Astrocyte of the cerebellum (primary cell): ENCODE measurements at regions not wholly inside any gene's neighbourhood (a gene's known extent, or its start where the extent isn't known, plus 50 kb on each side); places are given as distances from the start of the nearest gene placed in this dataset.
"Not testable (repeated sequence)": the region's sequence is repeated elsewhere in the genome, so short reads cannot be mapped to it uniquely, and the experiment has no call there.

Experiments used
- DNase-seq: peaks from one replicate; pipeline ENCODE4 v3.0.0-alpha.2; 2011; ENCODE audit warnings: low read depth
- H3K4me3 ChIP-seq: 2 replicates; pipeline ENCODE4 v1.5.1; 2011; ENCODE audit warnings: mild to moderate bottlenecking, low read depth, low read length, moderate library complexity
- in situ Hi-C: cut with HindIII; loops from 2 replicates; pipeline ENCODE4 v1.10.0; 2017; ENCODE audit warnings: low sequenced_read_pairs
- TF ChIP-seq, protein P1 (sequence below): IDR thresholded peaks from 2 replicates; pipeline ENCODE4 v1.5.1; 2012; ENCODE audit warnings: low read length, low read depth, moderate library complexity, mild to moderate bottlenecking; ENCODE audit errors: missing control alignments

DNA sequence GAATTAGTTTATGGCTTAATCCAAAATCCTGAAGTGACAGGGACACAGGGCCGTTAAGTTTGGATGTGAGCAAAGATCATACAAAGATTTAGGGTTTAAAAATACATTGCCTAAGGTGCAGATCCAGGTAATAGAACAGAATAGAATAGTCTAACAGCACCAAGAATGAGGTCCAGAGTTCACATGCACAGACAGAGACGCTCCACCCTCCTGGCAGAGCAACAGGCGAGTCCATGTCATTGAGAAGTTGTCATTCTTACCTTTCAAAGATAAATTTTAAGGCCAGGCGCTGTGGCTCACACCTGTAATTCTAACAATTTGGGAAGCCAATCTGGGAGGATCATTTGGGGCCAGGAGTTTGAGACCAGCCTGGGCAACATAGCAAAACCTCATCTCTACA is 209.1 kb upstream of the AUTS2 start:
- DNase-seq, result no peak
- in situ Hi-C loops, result no loop called here
- TF ChIP-seq, protein P1, sequence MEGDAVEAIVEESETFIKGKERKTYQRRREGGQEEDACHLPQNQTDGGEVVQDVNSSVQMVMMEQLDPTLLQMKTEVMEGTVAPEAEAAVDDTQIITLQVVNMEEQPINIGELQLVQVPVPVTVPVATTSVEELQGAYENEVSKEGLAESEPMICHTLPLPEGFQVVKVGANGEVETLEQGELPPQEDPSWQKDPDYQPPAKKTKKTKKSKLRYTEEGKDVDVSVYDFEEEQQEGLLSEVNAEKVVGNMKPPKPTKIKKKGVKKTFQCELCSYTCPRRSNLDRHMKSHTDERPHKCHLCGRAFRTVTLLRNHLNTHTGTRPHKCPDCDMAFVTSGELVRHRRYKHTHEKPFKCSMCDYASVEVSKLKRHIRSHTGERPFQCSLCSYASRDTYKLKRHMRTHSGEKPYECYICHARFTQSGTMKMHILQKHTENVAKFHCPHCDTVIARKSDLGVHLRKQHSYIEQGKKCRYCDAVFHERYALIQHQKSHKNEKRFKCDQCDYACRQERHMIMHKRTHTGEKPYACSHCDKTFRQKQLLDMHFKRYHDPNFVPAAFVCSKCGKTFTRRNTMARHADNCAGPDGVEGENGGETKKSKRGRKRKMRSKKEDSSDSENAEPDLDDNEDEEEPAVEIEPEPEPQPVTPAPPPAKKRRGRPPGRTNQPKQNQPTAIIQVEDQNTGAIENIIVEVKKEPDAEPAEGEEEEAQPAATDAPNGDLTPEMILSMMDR, result no peak
- no peak overlapping the region for H3K4me3 ChIP-seq

- in situ Hi-C loops, H3K4me3 ChIP-seq, DNase-seq: not testable (repeated sequence)
Observed at GRCh38 chr7:69393912-69394311, 204.4 kb upstream of the AUTS2 start.

GRCh38 chr7:69395061-69395714 is 203.1 kb upstream of the AUTS2 start:
- DNase-seq, result peak; percentile 99
- H3K4me3 ChIP-seq, result no peak overlapping the region
- TF ChIP-seq, protein P1, result no peak
- in situ Hi-C loops, result no loop called here

GRCh38 chr7:69398986-69399385 is 199.3 kb upstream of the AUTS2 start:
- in situ Hi-C loops, result no loop called here
- DNase-seq, result no peak
- TF ChIP-seq, protein P1, result no peak
- no peak overlapping the region for H3K4me3 ChIP-seq

DNA sequence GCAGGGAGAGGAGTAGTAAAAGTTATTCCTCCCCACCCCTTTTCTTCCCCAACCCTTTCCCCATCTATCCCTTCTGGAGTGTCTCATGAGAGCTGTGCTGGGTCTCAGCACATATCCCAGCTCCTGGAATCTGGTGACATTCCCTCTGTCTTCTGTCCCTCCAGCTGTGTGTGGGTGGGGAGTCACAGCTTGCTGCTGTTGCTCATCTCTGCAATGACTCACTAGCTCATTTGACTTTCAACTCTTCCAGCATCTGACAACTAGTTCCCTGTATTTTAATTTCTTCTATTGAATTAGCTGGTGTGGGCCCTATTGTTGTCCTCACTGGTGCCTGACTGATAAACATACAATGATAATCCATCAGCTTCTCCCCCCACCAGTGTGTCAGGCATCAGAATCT is 198.9 kb upstream of the AUTS2 start:
- TF ChIP-seq, protein P1, result no peak
- in situ Hi-C loops, result no loop called here
- H3K4me3 ChIP-seq, result no peak overlapping the region
- DNase-seq, result no peak

- no peak for DNase-seq
- TF ChIP-seq, protein P1, result no peak
- in situ Hi-C loops, result no loop called here
- no peak overlapping the region for H3K4me3 ChIP-seq
Observed at GRCh38 chr7:69402696-69403095, 195.6 kb upstream of the AUTS2 start.

DNA sequence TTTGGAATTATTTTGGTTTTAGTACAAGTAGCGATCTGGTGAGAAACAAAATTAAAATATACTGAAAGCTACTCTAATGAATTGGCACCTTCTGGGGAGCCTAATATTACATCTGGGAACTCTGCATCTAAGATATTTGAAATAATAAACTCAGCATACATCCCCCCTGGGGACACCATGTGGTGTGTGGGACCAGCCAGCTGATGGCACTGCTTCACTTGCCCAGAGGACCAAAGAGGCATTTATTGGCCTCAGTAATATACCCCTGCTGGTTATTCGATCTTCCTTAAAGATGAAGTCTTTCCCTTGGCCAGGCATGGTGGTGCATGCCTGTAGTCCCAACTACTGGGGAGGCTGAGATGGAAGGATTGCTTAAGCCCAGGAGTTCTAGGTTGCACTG is 195.1 kb upstream of the AUTS2 start:
- no peak for DNase-seq
- H3K4me3 ChIP-seq, result no peak overlapping the region
- TF ChIP-seq, protein P1, result no peak
- in situ Hi-C loops, result no loop called here
